ENCODE measurements at regions not wholly inside any gene's neighbourhood (a gene's known extent, or its start where the extent isn't known, plus 50 kb on each side); places are given as distances from the start of the nearest gene placed in this dataset.
"Not testable (repeated sequence)": the region's sequence is repeated elsewhere in the genome, so short reads cannot be mapped to it uniquely, and the experiment has no call there.

- no peak for TF ChIP-seq CTCF (IDR thresholded peaks at IDR 0.05; ENCODE audit: low read depth, low read length)
- Histone ChIP-seq H3K9me3 (no peaks in the 10 kb centered on the region; the same call in 1 of the 2 replicates), H3K36me3 (no peaks in the 10 kb centered on the region), H3K4me3 (ENCODE audit: low read depth, low read length) (no peak overlapping the region), H3K27me3 (no peaks in the 10 kb centered on the region), H3K4me1 (peaks cover 17% of the 10 kb centered on the region)
- no peak for DNase-seq
These were observed 73.7 kb upstream of the TMEM229A start for GRCh38 chr7:124106575-124106974.

- H3K9me3 ChIP-seq: no peaks in the 10 kb centered on the region; the same call in 1 of the 2 replicates
- TF ChIP-seq CTCF (IDR thresholded peaks at IDR 0.05; ENCODE audit: low read depth, low read length): peak; percentile 63
- peaks cover 19% of the 10 kb centered on the region for H3K4me1 ChIP-seq
- no peaks in the 10 kb centered on the region for H3K27me3 ChIP-seq
- H3K36me3 ChIP-seq: no peaks in the 10 kb centered on the region
- no peak overlapping the region for H3K4me3 ChIP-seq (ENCODE audit: low read depth, low read length)
- peak; percentile 32 for DNase-seq
These were observed 68.4 kb upstream of the TMEM229A start for GRCh38 chr7:124101173-124101768.

- no peaks in the 10 kb centered on the region for H3K27me3 ChIP-seq
- no peak overlapping the region for H3K4me3 ChIP-seq (ENCODE audit: low read depth, low read length)
- no peak for TF ChIP-seq CTCF (IDR thresholded peaks at IDR 0.05; ENCODE audit: low read depth, low read length)
- peaks cover 15% of the 10 kb centered on the region for H3K4me1 ChIP-seq
- DNase-seq: no peak
- H3K9me3 ChIP-seq: no peaks in the 10 kb centered on the region; the same call in 1 of the 2 replicates
- no peaks in the 10 kb centered on the region for H3K36me3 ChIP-seq
These were observed 67.3 kb upstream of the TMEM229A start for GRCh38 chr7:124100190-124100589.

GRCh38 chr7:124099585-124099984, 66.7 kb upstream of the TMEM229A start:
- H3K27me3 ChIP-seq; H3K4me3 ChIP-seq (ENCODE audit: low read depth, low read length); DNase-seq; H3K9me3 ChIP-seq; H3K36me3 ChIP-seq; H3K4me1 ChIP-seq: not testable (repeated sequence)

- peaks cover 20% of the 10 kb centered on the region for H3K4me1 ChIP-seq
- H3K27me3 ChIP-seq: no peaks in the 10 kb centered on the region
- DNase-seq: no peak
- no peak for TF ChIP-seq CTCF (IDR thresholded peaks at IDR 0.05; ENCODE audit: low read depth, low read length)
- no peaks in the 10 kb centered on the region for H3K36me3 ChIP-seq
- H3K4me3 ChIP-seq (ENCODE audit: low read depth, low read length): no peak overlapping the region
- H3K9me3 ChIP-seq: no peaks in the 10 kb centered on the region
These were observed 56.8 kb upstream of the TMEM229A start for GRCh38 chr7:124089621-124090020.

- no peaks in the 10 kb centered on the region for H3K27me3 ChIP-seq
- DNase-seq: no peak
- H3K36me3 ChIP-seq: no peaks in the 10 kb centered on the region
- H3K4me1 ChIP-seq: peaks cover 28% of the 10 kb centered on the region
- no peaks in the 10 kb centered on the region for H3K9me3 ChIP-seq
- no peak overlapping the region for H3K4me3 ChIP-seq (ENCODE audit: low read depth, low read length)
- no peak for TF ChIP-seq CTCF (IDR thresholded peaks at IDR 0.05; ENCODE audit: low read depth, low read length)
These were observed 55.7 kb upstream of the TMEM229A start for GRCh38 chr7:124088590-124088989.
